Panc1 (cell line): ENCODE measurements at regions not wholly inside any gene's neighbourhood (a gene's known extent, or its start where the extent isn't known, plus 50 kb on each side); places are given as distances from the start of the nearest gene placed in this dataset.

Experiments used
- ATAC-seq: fragments of 200-7000 bp; cut with Tn5 transposase; 2 replicates; pipeline ENCODE4 v1.9.1; 2020; ENCODE audit warnings: mild to moderate bottlenecking, moderate library complexity
- BruUV-seq: library from RNA; stranded (reverse); fragments of 400-500 nt; replicated peaks from 2 replicates; lab custom pipeline; 2021; lab: Mats Ljungman, UMichigan
- CTCF ChIA-PET: fragments of 300-600 bp; sonication (Branson Sonifier 250); formaldehyde crosslinking; loops from one replicate; lab custom pipeline; 2022; ENCODE audit warnings: antibody characterized with exemption; lab: Charles Lee
- POLR2A ChIA-PET: fragments of 300-600 bp; sonication (Branson Sonifier 250); formaldehyde crosslinking; loops from one replicate; lab custom pipeline; 2022; ENCODE audit warnings: antibody characterized with exemption; lab: Charles Lee
- DNase-seq: peaks from one replicate; pipeline ENCODE4 v3.0.0-alpha.2; 2010; ENCODE audit warnings: low read depth, low spot score
- H3K27ac ChIP-seq: 2 replicates; pipeline ENCODE4 v1.5.1; 2011; ENCODE audit warnings: mild to moderate bottlenecking, low read length, inconsistent platforms
- H3K27me3 ChIP-seq: fragments of 200-500 bp; sonication (Bioruptor generic); 2 replicates; pipeline ENCODE4 v1.6.0; 2014; ENCODE audit warnings: low read length, inconsistent platforms; ENCODE audit not compliant: control insufficient read depth, insufficient read depth
- H3K36me3 ChIP-seq: fragments of 200-500 bp; sonication (Bioruptor generic); 2 replicates; pipeline ENCODE4 v1.5.1; 2014; ENCODE audit warnings: inconsistent platforms, mild to moderate bottlenecking, low read length, moderate library complexity; ENCODE audit not compliant: control insufficient read depth, insufficient read depth
- H3K4me1 ChIP-seq: 2 replicates; pipeline ENCODE4 v1.5.1; 2011; ENCODE audit warnings: inconsistent platforms, mild to moderate bottlenecking, low read length, moderate library complexity; ENCODE audit not compliant: control insufficient read depth, insufficient read depth
- H3K4me3 ChIP-seq, 2 experiments: 2 replicates each; pipeline ENCODE4 v1.5.1; 2011 to 2012; ENCODE audit warnings: low read depth in 2 of 2, low read length in 2 of 2, mild to moderate bottlenecking in 2 of 2, inconsistent platforms in 1 of 2, moderate library complexity in 1 of 2
- H3K9me3 ChIP-seq: fragments of 200-500 bp; sonication (Bioruptor generic); 2 replicates; pipeline ENCODE4 v1.5.1; 2014; ENCODE audit warnings: low read depth, mild to moderate bottlenecking, inconsistent platforms, low read length, moderate library complexity; ENCODE audit not compliant: control insufficient read depth, insufficient read depth
- POLR2AphosphoS5 ChIP-seq: IDR thresholded peaks from 2 replicates; pipeline ENCODE4 v1.6.1; 2012; ENCODE audit warnings: mild to moderate bottlenecking, low read depth, low read length, moderate library complexity
- REST ChIP-seq, 2 experiments: IDR thresholded peaks; 2 replicates each; pipeline ENCODE4 v1.6.1; 2011 to 2012; ENCODE audit warnings: low read depth in 2 of 2, control low read depth in 1 of 2, low read length in 1 of 2, mild to moderate bottlenecking in 1 of 2, moderate library complexity in 1 of 2; ENCODE audit not compliant: insufficient read depth in 1 of 2
- SIN3A ChIP-seq: IDR thresholded peaks from 2 replicates; pipeline ENCODE4 v1.6.1; 2012; ENCODE audit warnings: low read depth, mild to moderate bottlenecking, low read length, moderate library complexity, borderline replicate concordance; ENCODE audit not compliant: insufficient read depth
- TCF7L2 ChIP-seq: IDR thresholded peaks from 2 replicates; pipeline ENCODE4 v1.6.1; 2011; ENCODE audit warnings: mild to moderate bottlenecking, low read depth, low read length, inconsistent platforms
- in situ Hi-C: cut with HindIII; loops from 2 replicates; pipeline ENCODE4 v1.10.0; 2016; ENCODE audit warnings: low sequenced_read_pairs, low pct_unique_long_range_greater_than_20kb
- intact Hi-C: fragments of 100-400 bp; cut with micrococcal nuclease; formaldehyde crosslinking; loops from one replicate; pipeline ENCODE4 v1.10.0; 2022; ENCODE audit not compliant: unreplicated experiment
- TF ChIP-seq, protein P1 (sequence below): fragments of 450-650 bp; IDR thresholded peaks from 2 replicates; pipeline ENCODE4 v1.5.1; 2017; ENCODE audit warnings: mild to moderate bottlenecking

- Histone ChIP-seq H3K9me3 (no peaks in the 10 kb centered on the region), H3K4me1 (no peaks in the 10 kb centered on the region), H3K36me3 (no peaks in the 10 kb centered on the region), H3K27ac (no peak overlapping the region), H3K27me3 (no peaks in the 10 kb centered on the region), H3K4me3 (no peak overlapping the region)
- intact Hi-C loops (no loop called here), in situ Hi-C loops (no loop called here)
- DNase-seq (no peak), ATAC-seq (no peak)
- ChIA-PET CTCF (no interaction called here), POLR2A (no interaction called here)
- TF ChIP-seq, protein P1, sequence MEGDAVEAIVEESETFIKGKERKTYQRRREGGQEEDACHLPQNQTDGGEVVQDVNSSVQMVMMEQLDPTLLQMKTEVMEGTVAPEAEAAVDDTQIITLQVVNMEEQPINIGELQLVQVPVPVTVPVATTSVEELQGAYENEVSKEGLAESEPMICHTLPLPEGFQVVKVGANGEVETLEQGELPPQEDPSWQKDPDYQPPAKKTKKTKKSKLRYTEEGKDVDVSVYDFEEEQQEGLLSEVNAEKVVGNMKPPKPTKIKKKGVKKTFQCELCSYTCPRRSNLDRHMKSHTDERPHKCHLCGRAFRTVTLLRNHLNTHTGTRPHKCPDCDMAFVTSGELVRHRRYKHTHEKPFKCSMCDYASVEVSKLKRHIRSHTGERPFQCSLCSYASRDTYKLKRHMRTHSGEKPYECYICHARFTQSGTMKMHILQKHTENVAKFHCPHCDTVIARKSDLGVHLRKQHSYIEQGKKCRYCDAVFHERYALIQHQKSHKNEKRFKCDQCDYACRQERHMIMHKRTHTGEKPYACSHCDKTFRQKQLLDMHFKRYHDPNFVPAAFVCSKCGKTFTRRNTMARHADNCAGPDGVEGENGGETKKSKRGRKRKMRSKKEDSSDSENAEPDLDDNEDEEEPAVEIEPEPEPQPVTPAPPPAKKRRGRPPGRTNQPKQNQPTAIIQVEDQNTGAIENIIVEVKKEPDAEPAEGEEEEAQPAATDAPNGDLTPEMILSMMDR, result no peak
- TF ChIP-seq POLR2AphosphoS5, result no peak
- no peak for TF ChIP-seq REST (IDR thresholded peaks at IDR 0.05; ENCODE audit: insufficient read depth in 1 of 2, low read depth in 2 of 2, low read length in 1 of 2)
- TF ChIP-seq TCF7L2, result no peak
- TF ChIP-seq SIN3A, result no peak
- no TSS peak for BruUV-seq
Observed at GRCh38 chr12:114993165-114993564, 309.2 kb upstream of the TBX3 start.

GRCh38 chr12:114992443-114992842 lies 308.5 kb upstream of the TBX3 start:
- ATAC-seq (no peak), DNase-seq (no peak)
- H3K9me3 ChIP-seq, result no peaks in the 10 kb centered on the region
- H3K27me3 ChIP-seq, result no peaks in the 10 kb centered on the region
- H3K4me1 ChIP-seq, result no peaks in the 10 kb centered on the region
- no peak overlapping the region for H3K4me3 ChIP-seq
- intact Hi-C loops (no loop called here), in situ Hi-C loops (no loop called here)
- POLR2A ChIA-PET, result no interaction called here
- H3K27ac ChIP-seq, result no peak overlapping the region
- H3K36me3 ChIP-seq, result no peaks in the 10 kb centered on the region
- CTCF ChIA-PET, result interaction anchor here (0.7 kb wide), 1 partner anchor 1009 kb away, joined by 3 read pairs; no protein-coding TSS in a partner anchor
- TF ChIP-seq SIN3A (no peak), POLR2AphosphoS5 (no peak), REST (IDR thresholded peaks at IDR 0.05; ENCODE audit: insufficient read depth in 1 of 2, low read depth in 2 of 2, low read length in 1 of 2) (no peak), TCF7L2 (no peak)
- TF ChIP-seq, protein P1, result no peak
- no TSS peak for BruUV-seq
